ENCODE measurements at regions not wholly inside any gene's neighbourhood (a gene's known extent, or its start where the extent isn't known, plus 50 kb on each side); places are given as distances from the start of the nearest gene placed in this dataset.

- DNase-seq (ENCODE audit: extremely low spot score): no peak
- no peak for TF ChIP-seq CTBP1 (IDR thresholded peaks at IDR 0.05; ENCODE audit: borderline replicate concordance)
- no peak for TF ChIP-seq HDGF (IDR thresholded peaks at IDR 0.05; ENCODE audit: borderline replicate concordance)
- TF ChIP-seq SUZ12 (IDR thresholded peaks at IDR 0.05): no peak
- TF ChIP-seq ELF4 (IDR thresholded peaks at IDR 0.05): no peak
- no peak for TF ChIP-seq SP1 (IDR thresholded peaks at IDR 0.05)
- no peak for TF ChIP-seq FOXA1 (IDR thresholded peaks at IDR 0.05)
- TF ChIP-seq PKNOX1 (IDR thresholded peaks at IDR 0.05): no peak
- TF ChIP-seq FOXM1 (IDR thresholded peaks at IDR 0.05; ENCODE audit: borderline replicate concordance): no peak
- no peak for TF ChIP-seq FOXK2 (IDR thresholded peaks at IDR 0.05)
- TF ChIP-seq NFRKB (IDR thresholded peaks at IDR 0.05): no peak
- no peak for TF ChIP-seq L3MBTL2 (conservative IDR thresholded peaks at IDR 0.05)
- no peak for TF ChIP-seq ZNF384 (IDR thresholded peaks at IDR 0.05)
- TF ChIP-seq TARDBP (IDR thresholded peaks at IDR 0.05): no peak
- ChIA-PET CTCF (no interaction called here), POLR2A (no interaction called here)
Measured at GRCh38 chr3:152558386-152558785, 276.5 kb upstream of the P2RY1 start.

DNA sequence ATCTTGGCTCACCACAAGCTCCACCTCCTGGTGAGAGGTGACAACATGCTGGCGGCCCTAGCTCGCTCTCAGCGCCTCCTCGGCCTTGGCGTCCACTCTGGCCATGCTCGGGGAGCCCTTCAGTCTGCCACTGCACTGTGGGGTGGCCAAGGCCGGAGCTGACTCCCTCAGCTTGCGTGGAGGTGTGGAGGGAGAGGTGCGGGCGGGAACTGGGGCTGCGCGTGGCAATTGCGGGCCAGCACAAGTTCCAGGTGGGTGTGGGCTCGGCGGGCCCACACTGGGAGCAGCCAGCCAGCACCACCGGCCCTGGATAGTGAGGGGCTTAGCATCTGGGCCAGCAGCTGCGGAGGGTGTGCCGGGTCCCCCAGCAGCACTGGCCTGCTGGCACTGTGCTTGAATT is 275.7 kb upstream of the P2RY1 start:
- no peak for TF ChIP-seq BHLHE40 (IDR thresholded peaks at IDR 0.05; ENCODE audit: borderline replicate concordance)
- no peak for TF ChIP-seq NFRKB (IDR thresholded peaks at IDR 0.05)
- no peak for TF ChIP-seq HDGF (IDR thresholded peaks at IDR 0.05; ENCODE audit: borderline replicate concordance)
- TF ChIP-seq FOXA1 (IDR thresholded peaks at IDR 0.05): no peak
- no peak for TF ChIP-seq ZNF384 (IDR thresholded peaks at IDR 0.05)
- no peak for TF ChIP-seq SUZ12 (IDR thresholded peaks at IDR 0.05)
- no peak for TF ChIP-seq LEF1 (IDR thresholded peaks at IDR 0.05; ENCODE audit: borderline replicate concordance)
- no peak for TF ChIP-seq ELF4 (IDR thresholded peaks at IDR 0.05)
- TF ChIP-seq PKNOX1 (IDR thresholded peaks at IDR 0.05): no peak
- no peak for TF ChIP-seq SP1 (IDR thresholded peaks at IDR 0.05)
- no peak for TF ChIP-seq TARDBP (IDR thresholded peaks at IDR 0.05)
- TF ChIP-seq CTBP1 (IDR thresholded peaks at IDR 0.05; ENCODE audit: borderline replicate concordance): no peak
- TF ChIP-seq FOXK2 (IDR thresholded peaks at IDR 0.05): no peak
- no peak for TF ChIP-seq L3MBTL2 (conservative IDR thresholded peaks at IDR 0.05)
- no peak for TF ChIP-seq ARNT (IDR thresholded peaks at IDR 0.05)
- no peak for TF ChIP-seq FOXM1 (IDR thresholded peaks at IDR 0.05; ENCODE audit: borderline replicate concordance)
- ChIA-PET CTCF (no interaction called here), POLR2A (no interaction called here)
- DNase-seq (ENCODE audit: extremely low spot score): no peak

GRCh38 chr3:152564459-152564858 is 270.5 kb upstream of the P2RY1 start:
- POLR2A ChIA-PET: no interaction called here
- CTCF ChIA-PET: no interaction called here
- TF ChIP-seq PKNOX1 (IDR thresholded peaks at IDR 0.05) (no peak), NFRKB (IDR thresholded peaks at IDR 0.05) (no peak), ELF4 (IDR thresholded peaks at IDR 0.05) (no peak), SUZ12 (IDR thresholded peaks at IDR 0.05) (no peak), L3MBTL2 (conservative IDR thresholded peaks at IDR 0.05) (no peak), BHLHE40 (IDR thresholded peaks at IDR 0.05; ENCODE audit: borderline replicate concordance) (no peak)
- DNase-seq (ENCODE audit: extremely low spot score): no peak

DNA sequence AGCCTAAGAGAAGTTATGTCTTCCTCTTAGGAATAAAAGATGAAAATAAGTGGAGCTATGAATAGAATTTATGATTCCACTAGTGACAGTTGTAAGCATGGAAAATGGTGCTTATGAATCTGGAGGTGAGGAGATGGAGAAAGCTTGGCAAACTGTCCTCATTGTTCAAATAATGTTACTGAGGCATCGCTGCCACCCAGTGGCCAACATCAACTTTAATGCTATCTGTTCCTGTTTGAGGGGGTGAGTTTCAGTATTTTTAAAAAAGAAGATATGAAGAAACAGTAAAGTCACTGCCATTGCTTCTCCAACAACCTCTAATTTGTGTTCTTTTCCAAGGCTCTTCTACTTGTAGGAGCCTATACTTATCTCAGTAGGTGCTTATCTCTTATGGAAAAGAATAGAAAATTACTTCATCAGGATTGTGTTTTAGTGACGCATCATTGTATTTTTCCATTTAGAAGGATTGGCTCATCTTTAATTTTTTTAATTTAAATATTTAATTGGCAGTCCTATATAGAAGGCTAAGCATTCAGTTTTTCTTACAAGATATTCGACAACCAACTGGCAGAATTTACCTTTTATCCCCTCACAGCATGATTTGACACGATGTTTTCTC is 260.4 kb upstream of the P2RY1 start:
- ChIA-PET CTCF (interaction anchor here (0.9 to 1.6 kb wide), 4 partner anchors 22 to 103 kb away, joined by 3 to 5 read pairs (median 4); no protein-coding TSS in a partner anchor), POLR2A (no interaction called here)
- DNase-seq (ENCODE audit: extremely low spot score): peak; percentile 50
- TF ChIP-seq BHLHE40 (IDR thresholded peaks at IDR 0.05; ENCODE audit: borderline replicate concordance) (no peak), L3MBTL2 (conservative IDR thresholded peaks at IDR 0.05) (no peak), SUZ12 (IDR thresholded peaks at IDR 0.05) (no peak), NFRKB (IDR thresholded peaks at IDR 0.05) (no peak), ARNT (IDR thresholded peaks at IDR 0.05) (no peak), FOXM1 (IDR thresholded peaks at IDR 0.05; ENCODE audit: borderline replicate concordance) (no peak), TARDBP (IDR thresholded peaks at IDR 0.05) (no peak), CTBP1 (IDR thresholded peaks at IDR 0.05; ENCODE audit: borderline replicate concordance) (no peak), HDGF (IDR thresholded peaks at IDR 0.05; ENCODE audit: borderline replicate concordance) (no peak), LEF1 (IDR thresholded peaks at IDR 0.05; ENCODE audit: borderline replicate concordance) (no peak), FOXA1 (IDR thresholded peaks at IDR 0.05) (no peak), ELF4 (IDR thresholded peaks at IDR 0.05) (no peak)

DNA sequence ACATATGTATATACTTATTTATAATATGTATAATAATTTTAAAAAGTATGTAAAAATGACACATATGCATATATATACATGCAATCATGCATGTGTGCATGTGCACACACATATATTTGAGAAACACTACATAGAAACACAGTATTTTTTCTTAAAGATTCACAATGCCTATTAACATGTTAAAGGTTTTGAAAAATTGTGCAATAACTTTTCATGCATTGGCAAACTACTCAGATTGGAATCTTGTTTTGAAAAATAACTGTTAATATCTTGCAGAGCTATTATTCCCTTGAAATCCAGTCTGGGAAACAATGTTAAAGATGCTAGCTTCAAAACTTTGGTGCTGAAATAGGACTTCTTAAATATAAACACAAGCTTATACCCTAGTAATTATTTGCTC is 256.2 kb upstream of the P2RY1 start:
- CTCF ChIA-PET: no interaction called here

More for the DNA sequence above, 256.2 kb upstream of the P2RY1 start:
- POLR2A ChIA-PET: no interaction called here
- TF ChIP-seq SUZ12 (IDR thresholded peaks at IDR 0.05) (no peak), L3MBTL2 (conservative IDR thresholded peaks at IDR 0.05) (no peak), TARDBP (IDR thresholded peaks at IDR 0.05) (no peak), ARNT (IDR thresholded peaks at IDR 0.05) (no peak), FOXK2 (IDR thresholded peaks at IDR 0.05) (no peak), BHLHE40 (IDR thresholded peaks at IDR 0.05; ENCODE audit: borderline replicate concordance) (no peak), FOXA1 (IDR thresholded peaks at IDR 0.05) (no peak), CTBP1 (IDR thresholded peaks at IDR 0.05; ENCODE audit: borderline replicate concordance) (no peak), PKNOX1 (IDR thresholded peaks at IDR 0.05) (no peak), FOXM1 (IDR thresholded peaks at IDR 0.05; ENCODE audit: borderline replicate concordance) (no peak)
- no peak for DNase-seq (ENCODE audit: extremely low spot score)
